Muscle of leg (tissue), 3 donors: ENCODE measurements at regions not wholly inside any gene's neighbourhood (a gene's known extent, or its start where the extent isn't known, plus 50 kb on each side); places are given as distances from the start of the nearest gene placed in this dataset.

ENCODE experiments used
- DNase-seq: peaks from one replicate; pipeline ENCODE4 v3.0.0; 2013
- H3K27ac ChIP-seq: one replicate; pipeline ENCODE4 v1.5.1; 2013; ENCODE audit warnings: mild to moderate bottlenecking, low read length, control low read depth
- H3K27me3 ChIP-seq: one replicate; pipeline ENCODE4 v1.6.1; 2013; ENCODE audit warnings: low read length; ENCODE audit not compliant: control insufficient read depth, insufficient read depth
- H3K36me3 ChIP-seq: one replicate; pipeline ENCODE4 v1.6.1; 2013; ENCODE audit warnings: low read length; ENCODE audit not compliant: control insufficient read depth, insufficient read depth
- H3K4me1 ChIP-seq: one replicate; pipeline ENCODE4 v1.6.1; 2013; ENCODE audit warnings: low read length; ENCODE audit not compliant: control insufficient read depth, insufficient read depth
- H3K4me3 ChIP-seq: one replicate; pipeline ENCODE4 v1.5.1; 2013; ENCODE audit warnings: low read length, control low read depth
- H3K9me3 ChIP-seq: replicated peaks from 2 replicates; pipeline ENCODE4 v1.6.1; 2013; ENCODE audit warnings: low read depth, low read length; ENCODE audit not compliant: control insufficient read depth
- WGBS: methylation state at CpG from one replicate; pipeline ENCODE4 v1.1.5; 2013; ENCODE audit warnings: missing lambda C conversion rate; ENCODE audit not compliant: insufficient coverage; 5-methylcytosine and 5-hydroxymethylcytosine counted together

GRCh38 chr18:37729716-37730115 lies 164.1 kb upstream of the CELF4 start:
- WGBS: 100% methylated on average over 1 of the region's 5 CpGs
- Histone ChIP-seq H3K27ac (no peak overlapping the region), H3K27me3 (no peaks in the 10 kb centered on the region), H3K4me1 (no peaks in the 10 kb centered on the region), H3K36me3 (no peaks in the 10 kb centered on the region), H3K4me3 (no peak overlapping the region), H3K9me3 (no peaks in the 10 kb centered on the region)
- DNase-seq: no peak

- no peak overlapping the region for H3K4me3 ChIP-seq
- WGBS: 80% methylated on average over 2 of the region's 4 CpGs
- H3K27me3 ChIP-seq: no peaks in the 10 kb centered on the region
- no peaks in the 10 kb centered on the region for H3K36me3 ChIP-seq
- H3K4me1 ChIP-seq: no peaks in the 10 kb centered on the region
- no peaks in the 10 kb centered on the region for H3K9me3 ChIP-seq
- H3K27ac ChIP-seq: no peak overlapping the region
- no peak for DNase-seq
Measured at GRCh38 chr18:37724206-37724605, 158.6 kb upstream of the CELF4 start.

- no peaks in the 10 kb centered on the region for H3K4me1 ChIP-seq
- no peaks in the 10 kb centered on the region for H3K27me3 ChIP-seq
- no peak overlapping the region for H3K4me3 ChIP-seq
- no peaks in the 10 kb centered on the region for H3K36me3 ChIP-seq
- no peak overlapping the region for H3K27ac ChIP-seq
- no peak for DNase-seq
- H3K9me3 ChIP-seq: no peaks in the 10 kb centered on the region
- WGBS: 80% methylated on average over 7 of the region's 11 CpGs
Measured at GRCh38 chr18:37721544-37722522, 156.2 kb upstream of the CELF4 start.

- H3K27ac ChIP-seq: no peak overlapping the region
- no peaks in the 10 kb centered on the region for H3K9me3 ChIP-seq
- no peak for DNase-seq
- no peak overlapping the region for H3K4me3 ChIP-seq
- WGBS: 84% methylated on average over 3 of the region's 4 CpGs
- H3K4me1 ChIP-seq: no peaks in the 10 kb centered on the region
- no peaks in the 10 kb centered on the region for H3K27me3 ChIP-seq
- H3K36me3 ChIP-seq: no peaks in the 10 kb centered on the region
Measured at GRCh38 chr18:37720663-37721062, 155.1 kb upstream of the CELF4 start.

GRCh38 chr18:37717656-37718055 lies 152.1 kb upstream of the CELF4 start:
- Histone ChIP-seq H3K4me1 (no peaks in the 10 kb centered on the region), H3K36me3 (no peaks in the 10 kb centered on the region), H3K27ac (no peak overlapping the region), H3K4me3 (no peak overlapping the region), H3K27me3 (no peaks in the 10 kb centered on the region), H3K9me3 (no peaks in the 10 kb centered on the region)
- 70% methylated on average over 1 of the region's 2 CpGs for WGBS
- DNase-seq: no peak

- no peak overlapping the region for H3K27ac ChIP-seq
- no peaks in the 10 kb centered on the region for H3K9me3 ChIP-seq
- no peaks in the 10 kb centered on the region for H3K36me3 ChIP-seq
- H3K4me3 ChIP-seq: no peak overlapping the region
- DNase-seq: no peak
- H3K4me1 ChIP-seq: no peaks in the 10 kb centered on the region
- no peaks in the 10 kb centered on the region for H3K27me3 ChIP-seq
- no CpG with 5 or more reads among the region's 2 CpGs for WGBS
Measured at GRCh38 chr18:37717098-37717497, 151.5 kb upstream of the CELF4 start.

- 61% methylated on average over 3 of the region's 5 CpGs for WGBS
- no peak overlapping the region for H3K4me3 ChIP-seq
- no peaks in the 10 kb centered on the region for H3K27me3 ChIP-seq
- DNase-seq: no peak
- H3K9me3 ChIP-seq: no peaks in the 10 kb centered on the region
- no peaks in the 10 kb centered on the region for H3K36me3 ChIP-seq
- H3K4me1 ChIP-seq: peaks cover 4% of the 10 kb centered on the region
- no peak overlapping the region for H3K27ac ChIP-seq
Measured at GRCh38 chr18:37716106-37716735, 150.6 kb upstream of the CELF4 start.

- WGBS: no CpG with 5 or more reads among the region's 3 CpGs
- no peak overlapping the region for H3K27ac ChIP-seq
- no peak for DNase-seq
- H3K27me3 ChIP-seq: no peaks in the 10 kb centered on the region
- H3K4me3 ChIP-seq: no peak overlapping the region
- no peaks in the 10 kb centered on the region for H3K36me3 ChIP-seq
- no peaks in the 10 kb centered on the region for H3K9me3 ChIP-seq
- peaks cover 7% of the 10 kb centered on the region for H3K4me1 ChIP-seq
Measured at GRCh38 chr18:37714691-37715090, 149.1 kb upstream of the CELF4 start.

GRCh38 chr18:37712776-37713175 lies 147.2 kb upstream of the CELF4 start:
- H3K4me3 ChIP-seq: no peak overlapping the region
- peaks cover 7% of the 10 kb centered on the region for H3K4me1 ChIP-seq
- no peaks in the 10 kb centered on the region for H3K27me3 ChIP-seq
- DNase-seq: no peak
- H3K9me3 ChIP-seq: no peaks in the 10 kb centered on the region
- H3K27ac ChIP-seq: no peak overlapping the region
- no peaks in the 10 kb centered on the region for H3K36me3 ChIP-seq

- Histone ChIP-seq H3K27me3 (no peaks in the 10 kb centered on the region), H3K27ac (no peak overlapping the region), H3K4me1 (peaks cover 7% of the 10 kb centered on the region), H3K36me3 (no peaks in the 10 kb centered on the region), H3K4me3 (no peak overlapping the region), H3K9me3 (no peaks in the 10 kb centered on the region)
- DNase-seq: peak; percentile 59
- no CpG with 5 or more reads among the region's 4 CpGs for WGBS
Measured at GRCh38 chr18:37711766-37712505, 146.3 kb upstream of the CELF4 start.
